ENCODE measurements at regions not wholly inside any gene's neighbourhood (a gene's known extent, or its start where the extent isn't known, plus 50 kb on each side); places are given as distances from the start of the nearest gene placed in this dataset.

GRCh38 chr6:9435281-9435680 lies 979.6 kb downstream of the TFAP2A start:
- no peak for DNase-seq

- no peak for DNase-seq
These were observed 982.9 kb downstream of the TFAP2A start for GRCh38 chr6:9431945-9432344.

GRCh38 chr6:9428421-9429172 lies 986.3 kb downstream of the TFAP2A start:
- no peak for DNase-seq

- DNase-seq, result no peak
These were observed 986.8 kb upstream of the SLC35B3 start for GRCh38 chr6:9422138-9422537.

GRCh38 chr6:9420316-9421015 lies 985.1 kb upstream of the SLC35B3 start:
- DNase-seq, result no peak

GRCh38 chr6:9417400-9417799 lies 982.1 kb upstream of the SLC35B3 start:
- DNase-seq, result no peak

GRCh38 chr6:9412951-9413559 lies 977.7 kb upstream of the SLC35B3 start:
- no peak for DNase-seq

- DNase-seq, result no peak
These were observed 973.8 kb upstream of the SLC35B3 start for GRCh38 chr6:9409126-9409525.

- no peak for DNase-seq
These were observed 973.2 kb upstream of the SLC35B3 start for GRCh38 chr6:9408402-9409117.

- no peak for DNase-seq
These were observed 970.5 kb upstream of the SLC35B3 start for GRCh38 chr6:9405825-9406224.

GRCh38 chr6:9405369-9405768 lies 970.0 kb upstream of the SLC35B3 start:
- no peak for DNase-seq

GRCh38 chr6:9404351-9405146 lies 969.2 kb upstream of the SLC35B3 start:
- no peak for DNase-seq

- no peak for DNase-seq
These were observed 968.4 kb upstream of the SLC35B3 start for GRCh38 chr6:9403736-9404135.

GRCh38 chr6:9401960-9402359 lies 966.6 kb upstream of the SLC35B3 start:
- DNase-seq, result no peak

GRCh38 chr6:9399916-9400315 lies 964.6 kb upstream of the SLC35B3 start:
- DNase-seq, result no peak

- no peak for DNase-seq
These were observed 963.5 kb upstream of the SLC35B3 start for GRCh38 chr6:9398767-9399373.

- no peak for DNase-seq
These were observed 962.9 kb upstream of the SLC35B3 start for GRCh38 chr6:9398071-9398766.

GRCh38 chr6:9388596-9388995 lies 953.3 kb upstream of the SLC35B3 start:
- DNase-seq, result no peak

- no peak for DNase-seq
These were observed 945.2 kb upstream of the SLC35B3 start for GRCh38 chr6:9380568-9380967.

- DNase-seq, result no peak
These were observed 938.0 kb upstream of the SLC35B3 start for GRCh38 chr6:9373308-9373707.

GRCh38 chr6:9370480-9370879 lies 935.1 kb upstream of the SLC35B3 start:
- no peak for DNase-seq

GRCh38 chr6:9365378-9365777 lies 930.0 kb upstream of the SLC35B3 start:
- DNase-seq, result no peak
